Prostate gland (tissue), 2 donors: ENCODE measurements at regions not wholly inside any gene's neighbourhood (a gene's known extent, or its start where the extent isn't known, plus 50 kb on each side); places are given as distances from the start of the nearest gene placed in this dataset.

Experiments used
- CTCF ChIP-seq, 4 experiments: fragments of 200-600 bp in 2 of 4; fragments of 450-650 bp in 2 of 4; sonication (generic) in 2 of 4; IDR thresholded peaks; 1 replicate in 3 of 4; 2 replicates in 1 of 4; pipeline ENCODE4 v1.5.1; 2016 to 2019; ENCODE audit warnings: antibody characterized with exemption in 4 of 4, mild to moderate bottlenecking in 2 of 4, moderate library complexity in 2 of 4
- POLR2A ChIP-seq: fragments of 450-650 bp; IDR thresholded peaks from one replicate; pipeline ENCODE4 v1.6.1; 2016; ENCODE audit warnings: antibody characterized with exemption, mild to moderate bottlenecking
- POLR2AphosphoS5 ChIP-seq: sonication (generic); formaldehyde crosslinking; IDR thresholded peaks from one replicate; pipeline ENCODE4 v1.6.1; 2017; ENCODE audit warnings: antibody characterized with exemption

GRCh38 chr17:72594248-72594647 is 473.4 kb downstream of the SOX9 start:
- TF ChIP-seq CTCF (IDR thresholded peaks at IDR 0.05) (no peak), POLR2A (no peak), POLR2AphosphoS5 (no peak)
